HG02840 (cell line): ENCODE measurements at regions not wholly inside any gene's neighbourhood (a gene's known extent, or its start where the extent isn't known, plus 50 kb on each side); places are given as distances from the start of the nearest gene placed in this dataset.

ENCODE experiments used
- ATAC-seq: cut with Tn5 transposase; IDR thresholded peaks from one replicate; pipeline ENCODE4 v1.9.1; 2021; ENCODE audit warnings: mild to moderate bottlenecking, moderate library complexity, moderate number of reproducible peaks; ENCODE audit not compliant: unreplicated experiment, low FRiP score

DNA sequence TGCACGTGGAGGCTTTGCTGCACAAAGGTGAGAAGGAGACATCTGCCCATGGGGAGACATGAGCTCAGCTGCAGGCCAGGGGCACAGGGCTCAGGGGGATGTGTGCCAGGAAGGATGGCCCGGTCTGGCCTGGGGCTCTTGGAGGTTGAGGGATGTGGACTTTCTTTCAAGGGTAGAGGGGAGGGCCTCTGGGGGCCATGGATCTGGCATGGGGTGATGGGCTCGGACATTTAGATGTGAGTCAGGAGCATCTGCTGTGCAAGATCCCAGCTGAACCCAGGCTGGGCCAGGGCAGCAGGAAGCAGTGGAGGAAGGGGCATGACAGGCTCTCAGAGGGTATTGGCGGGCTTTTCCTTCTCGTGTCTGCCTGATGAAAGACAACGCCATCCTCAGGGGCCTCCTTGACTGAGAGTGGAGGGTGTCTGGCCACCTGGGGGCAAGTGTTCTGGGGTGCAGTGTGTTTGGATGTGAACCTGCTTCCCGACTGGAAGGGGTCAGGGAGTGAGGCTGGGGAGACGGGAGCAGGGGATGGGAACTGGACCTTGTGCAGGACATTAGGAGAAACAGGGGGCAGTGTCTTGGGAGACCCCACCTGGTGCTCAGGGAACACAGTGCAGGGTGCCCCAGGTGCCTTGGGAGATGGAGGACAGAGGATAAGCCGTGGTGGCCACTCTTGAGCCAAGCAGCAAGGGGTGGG lies 156.1 kb downstream of the ERMARD start:
- no peak for ATAC-seq

DNA sequence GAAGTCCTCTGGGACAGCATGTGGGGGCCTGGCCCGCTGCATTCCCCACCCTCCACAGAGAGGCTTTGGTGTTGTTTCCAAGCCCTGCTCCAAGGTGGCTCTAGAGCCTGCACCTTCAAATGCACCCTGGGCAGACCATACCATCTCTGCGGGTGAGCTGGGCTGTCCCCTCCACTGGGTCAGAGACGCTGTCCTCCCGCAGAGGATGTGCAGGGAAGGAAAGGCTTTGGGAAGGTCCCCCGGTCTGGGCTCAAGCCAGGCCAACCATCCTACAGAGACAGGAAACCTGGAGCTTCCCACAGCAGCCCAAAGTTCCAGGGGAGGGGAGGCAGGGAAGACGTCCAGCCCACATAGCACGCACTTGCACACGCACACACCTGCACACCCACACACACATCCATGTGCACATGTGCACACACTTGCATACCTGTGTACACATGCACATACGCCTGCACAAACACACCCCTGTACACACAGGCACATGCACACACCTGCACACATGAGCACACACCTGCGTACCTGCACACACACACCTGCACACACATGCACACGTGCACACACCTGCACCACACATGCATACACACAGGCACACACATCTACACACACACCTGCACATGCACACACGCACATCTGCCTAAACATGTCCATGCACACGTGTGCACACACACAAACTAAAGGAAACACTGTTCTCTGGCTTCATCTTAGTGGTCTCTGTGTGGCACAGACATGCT lies 155.4 kb downstream of the ERMARD start:
- ATAC-seq, result no peak

DNA sequence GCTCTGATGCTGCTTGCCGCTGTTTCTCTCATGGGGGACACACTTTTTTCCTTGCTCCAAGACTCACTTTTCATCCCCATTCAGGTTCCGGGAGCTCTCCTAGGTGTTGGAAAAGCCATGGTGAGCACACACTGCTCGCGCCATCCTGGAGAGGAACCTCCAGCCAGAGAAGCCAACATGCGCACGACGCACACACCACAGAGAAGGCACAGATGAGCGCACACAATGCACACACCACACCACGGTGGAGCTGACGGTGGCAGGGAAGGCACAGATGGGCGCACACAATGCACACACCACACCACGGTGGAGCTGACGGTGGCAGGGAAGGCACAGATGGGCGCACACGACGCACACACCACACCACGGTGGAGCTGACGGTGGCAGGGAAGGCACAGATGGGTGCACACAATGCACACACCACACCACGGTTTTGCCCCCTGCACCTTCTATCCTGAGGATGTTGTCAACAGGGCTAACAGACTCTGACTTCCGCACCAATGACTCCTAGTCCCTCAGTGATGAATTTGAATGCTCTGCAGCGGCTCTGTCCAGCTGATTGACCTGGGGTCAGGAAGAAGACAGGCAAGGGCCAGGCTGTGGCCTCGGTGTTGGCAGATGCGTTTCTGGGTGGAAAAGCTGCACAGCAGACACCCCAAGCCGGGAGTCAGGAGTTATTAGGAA lies 154.7 kb downstream of the ERMARD start:
- no peak for ATAC-seq

DNA sequence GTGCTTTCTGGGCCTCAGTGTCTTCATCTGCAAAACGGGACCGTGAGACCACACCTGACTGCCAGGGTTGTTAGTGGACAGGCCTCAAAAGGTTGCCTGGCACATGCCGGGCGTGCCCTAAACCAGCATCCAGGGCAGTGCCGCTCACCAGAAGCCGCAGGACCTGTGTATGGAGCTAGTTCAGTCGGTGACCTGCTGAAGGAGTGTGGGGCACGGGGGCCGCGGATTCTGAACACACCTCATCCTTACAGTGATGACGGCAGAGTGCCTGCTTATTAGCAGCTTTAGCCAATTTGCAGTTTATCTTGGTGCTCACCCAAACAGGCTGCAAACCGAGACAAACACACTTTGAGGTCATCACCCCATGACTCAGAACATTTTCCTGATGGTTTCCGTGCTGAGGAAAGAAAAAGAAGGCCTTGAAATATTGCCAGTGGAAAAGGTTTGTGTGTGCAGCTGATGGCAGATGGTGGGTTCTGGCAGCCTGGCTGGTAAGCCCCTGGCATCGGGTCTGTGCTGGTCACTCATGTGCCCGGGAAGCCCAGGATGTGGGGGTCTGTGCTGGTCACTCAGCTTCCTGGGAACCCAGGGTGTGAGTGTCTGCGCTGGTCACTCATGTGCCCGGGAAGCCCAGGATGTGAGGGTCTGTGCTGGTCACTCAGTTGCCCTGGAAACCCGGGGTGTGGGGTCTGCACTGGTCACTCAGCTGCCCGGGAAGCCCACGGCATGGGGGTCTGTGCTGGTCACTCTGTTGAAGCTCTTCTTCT lies 153.8 kb downstream of the ERMARD start:
- ATAC-seq, result no peak

DNA sequence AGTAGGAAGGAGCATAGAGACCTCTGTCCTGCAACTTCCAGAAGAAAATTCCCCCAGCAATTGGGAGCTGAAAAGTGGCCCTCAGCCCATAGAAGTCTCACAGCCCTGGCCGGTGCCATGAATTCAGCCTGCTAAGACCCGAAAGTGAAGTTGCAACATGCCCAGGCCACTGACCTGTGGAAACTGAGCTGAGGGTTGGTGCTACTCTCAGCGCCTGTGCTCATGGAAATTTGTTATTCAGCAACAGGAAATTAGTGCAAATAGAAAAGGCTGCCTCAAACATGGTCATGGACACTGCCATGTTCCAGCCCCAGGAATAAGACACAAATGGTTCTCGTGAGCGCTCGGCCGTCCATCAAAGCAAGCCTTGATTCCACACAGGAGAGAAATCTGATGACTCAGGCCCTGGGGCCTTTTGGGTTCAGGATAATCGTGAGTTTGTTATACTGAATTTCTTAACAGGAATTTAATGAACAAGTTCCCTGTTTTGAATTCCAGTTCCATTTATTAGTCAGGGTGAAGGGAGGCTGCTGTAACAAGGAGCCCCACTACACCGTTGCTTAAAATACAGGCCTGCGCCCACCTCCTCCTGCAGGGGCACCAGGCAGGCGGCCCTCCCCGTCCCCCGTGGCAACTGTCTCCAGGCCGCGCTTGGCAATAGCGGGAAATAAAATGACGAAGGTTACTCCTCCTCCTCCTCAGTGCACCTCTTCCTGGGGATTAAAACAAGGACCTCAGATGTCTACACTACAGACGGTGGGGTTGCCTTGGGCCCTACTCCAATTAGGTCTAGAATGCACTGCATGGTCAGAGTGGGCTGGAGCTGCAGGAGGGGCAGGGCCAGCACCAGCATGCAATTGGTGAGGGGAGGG lies 152.9 kb downstream of the ERMARD start:
- ATAC-seq, result no peak

DNA sequence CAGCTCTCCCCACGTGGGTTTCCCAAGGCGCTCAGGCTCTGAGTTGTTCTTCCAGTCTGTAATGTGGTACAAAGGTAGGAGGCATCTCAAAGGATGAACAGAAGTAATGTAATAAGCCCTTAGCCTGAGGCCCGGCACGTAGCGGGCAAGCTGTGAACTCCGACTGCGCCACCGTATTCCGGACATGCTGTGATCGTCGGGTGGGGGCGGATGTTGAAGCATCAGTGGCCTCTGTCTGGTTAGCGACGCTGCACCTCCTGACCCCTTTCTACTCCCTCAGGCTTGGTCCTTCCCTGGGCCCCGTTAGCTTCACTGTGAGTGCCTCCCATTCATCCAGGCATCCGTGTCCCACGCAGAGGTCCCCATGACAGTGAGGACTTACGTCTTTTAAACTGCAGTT lies 151.7 kb downstream of the ERMARD start:
- no peak for ATAC-seq

DNA sequence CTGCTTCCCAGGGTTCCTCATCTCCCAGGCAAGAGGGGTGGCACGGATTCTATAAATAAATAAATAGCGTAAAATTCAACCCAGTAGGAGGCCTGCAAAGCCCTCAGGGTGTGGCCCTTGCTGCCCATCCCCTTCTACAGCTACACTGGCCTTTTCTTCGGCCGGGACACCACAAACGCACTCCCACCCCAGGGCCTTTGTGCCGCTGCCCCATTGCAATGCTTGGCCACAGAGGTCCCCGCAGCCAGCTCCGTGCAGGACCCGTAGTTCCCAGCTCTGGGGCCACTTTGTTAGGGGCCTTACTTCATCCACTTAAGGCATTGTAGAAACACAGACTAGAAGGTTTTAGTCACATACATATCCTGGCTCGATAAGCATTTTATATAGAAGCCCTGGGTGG lies 151.2 kb downstream of the ERMARD start:
- no peak for ATAC-seq

DNA sequence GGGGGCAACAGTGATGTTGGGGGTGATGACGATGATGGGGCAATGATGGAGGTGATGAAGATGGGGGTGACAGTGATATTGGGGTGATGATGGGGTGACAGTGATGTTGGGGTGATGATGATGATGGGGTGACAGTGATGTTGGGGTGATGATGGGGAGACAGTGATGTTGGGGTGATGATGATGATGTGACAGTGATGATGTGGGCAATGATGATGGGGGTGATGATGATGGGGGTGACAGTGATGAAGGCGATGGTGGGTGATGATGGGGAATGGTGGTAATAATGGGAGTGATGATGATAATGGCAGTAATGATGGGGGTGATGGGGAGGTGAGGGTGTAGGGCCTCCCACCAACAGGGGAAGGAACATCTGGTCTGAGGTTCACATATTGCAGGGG lies 150.6 kb downstream of the ERMARD start:
- no peak for ATAC-seq

DNA sequence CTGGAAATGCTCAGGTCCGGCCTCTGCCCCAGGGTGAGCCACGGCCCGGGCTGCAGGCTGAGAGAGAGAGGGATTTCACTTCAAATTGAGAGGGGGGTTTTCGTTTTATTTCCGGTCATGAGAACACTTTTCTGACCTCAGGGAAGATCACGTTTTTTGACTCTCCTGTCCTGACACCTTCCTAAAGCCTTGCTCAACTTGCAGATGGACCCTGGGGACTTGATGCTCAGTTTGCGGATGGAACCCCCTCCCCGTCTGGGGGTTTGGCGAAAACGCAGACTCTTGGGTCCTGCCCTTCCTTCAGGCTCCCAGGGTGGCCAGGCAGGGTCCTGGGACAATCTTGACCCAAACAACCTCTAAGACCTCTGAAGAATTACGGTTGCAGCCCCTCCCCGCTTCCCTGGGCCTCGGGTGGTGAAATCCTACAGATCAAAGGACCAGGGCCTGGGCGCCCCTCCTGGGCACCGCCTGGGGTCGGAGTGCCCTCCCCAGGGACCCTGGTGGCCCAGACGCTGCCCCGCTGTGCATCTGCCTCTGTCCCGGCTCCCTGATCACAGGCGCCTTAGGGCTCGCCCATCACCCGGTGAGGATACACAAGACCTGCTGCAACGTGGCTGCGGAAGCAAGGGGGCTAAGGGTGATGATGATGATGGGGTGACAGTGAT lies 148.2 kb downstream of the ERMARD start:
- no peak for ATAC-seq

DNA sequence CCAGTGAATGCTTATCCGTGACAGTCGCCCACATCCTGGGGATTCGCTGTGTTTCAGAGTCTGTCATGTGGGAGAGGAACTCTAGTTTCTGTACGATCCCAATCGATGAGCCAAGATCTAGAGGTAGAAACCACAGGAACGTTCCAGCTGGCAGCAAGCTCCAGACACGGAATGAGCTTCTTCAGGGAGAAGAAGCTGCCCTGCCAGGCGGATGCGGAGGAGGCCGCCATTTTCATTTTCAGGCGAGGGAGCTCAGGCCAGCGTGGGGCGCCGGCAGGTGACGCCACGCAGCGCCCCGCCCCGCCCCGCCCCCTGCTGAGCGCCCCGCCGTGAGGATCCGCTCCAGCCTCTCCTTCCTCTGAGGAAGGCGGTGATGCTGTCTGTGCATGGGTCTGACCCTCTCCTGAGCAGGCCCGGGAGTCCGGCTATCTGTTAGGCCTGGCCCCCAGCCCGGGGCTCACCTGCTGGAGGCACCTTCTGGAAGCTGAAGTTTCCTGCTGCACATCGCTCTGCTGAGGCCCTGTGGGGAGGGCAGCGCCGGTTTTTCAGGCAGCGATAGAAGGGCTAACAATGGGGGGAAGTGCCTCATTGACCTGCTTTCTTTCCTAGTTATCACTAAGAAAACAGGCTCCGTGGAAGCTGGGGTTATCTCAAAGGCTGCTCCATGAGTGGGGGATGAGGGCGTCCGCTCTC lies 147.5 kb downstream of the ERMARD start:
- ATAC-seq, result no peak

DNA sequence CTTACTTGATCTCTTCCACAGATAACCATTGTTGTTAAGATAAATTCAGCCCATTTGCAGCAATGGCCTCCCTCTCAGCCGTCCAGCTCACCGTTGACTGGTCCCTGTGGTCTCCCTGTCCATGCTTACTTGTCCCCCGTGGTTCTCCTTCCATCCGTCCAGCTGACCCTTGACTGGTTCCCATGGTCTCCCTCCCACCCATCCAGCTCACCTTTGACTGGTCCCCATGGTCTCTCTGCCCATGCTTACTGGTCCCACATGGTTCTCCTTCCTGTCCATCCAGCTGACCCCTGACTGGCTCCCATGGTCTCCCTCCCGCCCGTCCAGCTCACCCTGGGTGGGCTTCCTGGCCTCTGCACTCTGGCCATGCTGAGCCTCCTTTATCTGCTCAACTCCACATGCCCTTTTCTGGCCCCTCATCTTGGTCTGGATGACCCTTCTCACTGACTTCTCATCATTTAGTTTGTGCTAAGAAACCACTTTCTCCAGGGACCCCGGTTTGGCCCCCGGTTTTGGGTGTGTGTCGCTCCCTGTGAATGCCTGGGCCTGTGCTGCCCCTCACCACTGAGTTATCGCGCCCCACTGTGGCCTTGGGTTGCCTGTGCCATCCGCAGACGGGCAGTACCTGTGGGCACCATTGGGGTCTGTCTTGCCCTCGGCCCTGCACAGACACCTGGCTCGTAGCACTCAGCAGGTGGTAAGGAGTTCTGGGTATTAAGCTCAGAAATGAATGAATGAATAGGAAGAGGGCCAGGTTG lies 146.4 kb downstream of the ERMARD start:
- no peak for ATAC-seq

DNA sequence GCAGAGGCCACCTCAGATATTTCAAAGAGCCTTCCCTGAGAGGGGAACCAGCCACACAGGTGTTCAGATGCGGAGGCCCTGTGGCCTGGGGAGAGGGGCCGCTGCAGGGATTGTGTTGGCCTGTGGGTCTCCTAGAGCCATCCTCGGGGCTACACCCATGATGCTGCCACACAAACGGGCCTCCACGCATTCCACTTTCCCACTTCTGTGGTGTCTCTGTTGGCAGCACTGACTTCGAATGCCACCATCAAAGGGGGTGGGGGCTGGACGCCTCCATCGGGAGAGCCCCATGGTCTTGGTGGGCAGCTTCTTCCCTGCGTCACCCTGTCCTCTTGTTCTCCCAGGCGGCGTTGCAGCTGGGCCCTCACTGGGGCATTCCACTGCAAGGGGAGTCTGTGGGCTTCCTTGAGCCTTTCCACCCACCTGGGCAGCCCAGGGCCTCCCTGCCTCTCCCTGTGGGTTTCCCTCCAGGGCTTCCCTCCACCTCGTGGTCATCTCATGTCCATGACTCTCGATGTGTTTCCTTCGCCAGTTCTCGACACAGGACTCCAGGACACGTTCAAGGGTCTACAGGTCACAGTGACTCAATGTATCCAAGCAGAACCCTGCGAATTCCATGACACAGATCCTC lies 145.5 kb downstream of the ERMARD start:
- no peak for ATAC-seq

DNA sequence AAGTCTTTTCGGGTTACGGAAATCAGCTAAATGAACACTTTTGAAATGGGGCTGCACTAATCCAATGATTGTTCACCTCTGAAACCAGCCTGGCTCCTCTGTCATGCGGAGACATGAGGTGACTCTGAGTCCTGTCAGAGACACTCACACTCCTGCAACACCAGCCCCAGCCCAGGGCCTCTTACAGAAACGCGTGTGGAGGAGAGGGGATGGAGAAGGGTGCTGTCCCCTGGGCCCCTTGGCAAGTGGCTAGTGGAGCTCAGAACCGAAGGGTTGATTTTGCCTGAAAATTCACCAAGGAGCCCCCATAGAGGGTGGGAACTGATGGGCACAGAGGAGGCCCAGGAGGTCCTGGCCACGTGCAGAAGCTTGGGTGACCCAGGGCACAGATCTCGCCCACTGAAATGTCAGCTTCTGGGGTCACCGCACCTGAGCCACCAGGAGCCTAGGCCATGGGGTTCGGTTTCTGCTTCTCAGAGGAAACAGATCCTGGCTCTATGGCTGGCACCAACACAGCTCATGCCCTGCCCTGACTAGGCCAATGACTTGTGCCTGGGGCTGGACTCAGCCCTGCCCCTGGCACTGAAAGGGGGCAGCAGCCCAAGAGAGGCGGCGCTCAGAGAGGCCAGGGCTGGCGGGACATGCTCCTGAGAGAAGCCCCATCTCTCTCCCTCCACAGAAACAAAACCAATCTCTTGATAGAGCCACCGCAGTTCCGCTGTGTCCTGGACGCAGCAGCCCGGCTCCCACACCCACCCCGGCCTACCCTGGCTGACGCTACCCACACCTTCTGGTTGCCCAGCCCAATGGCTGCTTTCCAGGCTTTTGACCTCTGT lies 144.7 kb downstream of the ERMARD start:
- no peak for ATAC-seq

DNA sequence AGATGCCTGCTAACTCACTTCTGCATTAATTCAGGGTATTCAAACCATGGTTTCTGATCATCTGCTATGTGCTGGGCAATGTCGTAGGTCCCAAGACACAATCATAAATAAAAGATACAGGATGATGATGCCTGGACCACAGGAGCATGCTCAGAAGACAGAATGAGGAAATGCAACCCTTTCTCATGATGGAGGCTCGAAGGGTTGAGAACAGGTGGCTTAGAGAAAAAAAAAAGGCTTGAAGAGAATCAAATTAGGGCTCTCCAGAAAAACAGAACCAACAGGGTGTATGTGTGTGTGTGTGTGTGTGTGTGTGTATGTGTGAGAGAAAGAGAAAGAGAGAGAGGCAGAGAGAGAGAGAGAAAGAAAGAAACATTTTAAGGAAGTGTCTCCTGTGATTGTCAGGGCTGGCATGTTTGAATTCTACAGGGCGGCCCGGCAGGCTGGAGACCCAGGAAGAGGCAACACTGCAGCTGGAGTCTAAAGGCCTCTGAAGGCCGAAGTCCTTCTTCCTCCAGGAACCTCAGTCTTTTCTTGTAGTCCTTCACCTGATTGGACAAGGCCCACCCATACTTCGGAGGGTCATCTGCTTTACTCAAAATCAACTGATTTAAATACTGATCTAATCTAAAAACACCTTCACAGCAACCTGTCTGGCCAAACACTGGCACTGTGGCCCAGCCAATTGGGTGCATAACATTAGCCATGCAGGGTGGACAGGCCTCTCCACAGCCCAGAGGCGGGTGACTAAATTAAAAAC lies 143.8 kb downstream of the ERMARD start:
- no peak for ATAC-seq

DNA sequence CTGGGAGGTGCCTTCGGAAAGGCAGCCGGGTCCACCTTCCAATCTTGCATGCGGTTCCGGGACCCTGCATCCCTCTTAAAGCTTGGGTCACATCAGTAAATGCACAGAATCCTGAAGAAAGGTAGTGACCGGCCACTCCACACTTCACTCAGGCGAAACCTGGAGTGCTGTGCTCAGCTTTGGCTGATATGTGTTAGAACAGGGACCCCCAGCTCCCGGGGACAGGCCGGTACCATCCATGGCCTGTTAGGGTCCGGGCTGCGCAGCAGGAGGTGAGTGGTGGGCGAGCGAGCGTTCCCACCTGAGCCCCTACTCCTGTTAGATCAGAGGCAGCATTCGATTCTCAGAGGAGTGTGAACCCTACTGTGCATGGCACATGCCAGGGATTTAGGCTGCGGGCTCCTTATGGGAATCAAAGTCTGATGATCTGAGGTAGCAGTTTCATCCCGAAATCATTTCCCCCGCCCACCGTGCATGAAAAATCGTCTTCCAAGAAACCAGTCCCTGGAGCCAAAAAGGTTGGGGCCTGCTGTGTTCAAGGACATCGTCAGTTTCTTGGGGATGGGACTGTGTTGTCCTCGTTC lies 143.0 kb downstream of the ERMARD start:
- ATAC-seq, result no peak

DNA sequence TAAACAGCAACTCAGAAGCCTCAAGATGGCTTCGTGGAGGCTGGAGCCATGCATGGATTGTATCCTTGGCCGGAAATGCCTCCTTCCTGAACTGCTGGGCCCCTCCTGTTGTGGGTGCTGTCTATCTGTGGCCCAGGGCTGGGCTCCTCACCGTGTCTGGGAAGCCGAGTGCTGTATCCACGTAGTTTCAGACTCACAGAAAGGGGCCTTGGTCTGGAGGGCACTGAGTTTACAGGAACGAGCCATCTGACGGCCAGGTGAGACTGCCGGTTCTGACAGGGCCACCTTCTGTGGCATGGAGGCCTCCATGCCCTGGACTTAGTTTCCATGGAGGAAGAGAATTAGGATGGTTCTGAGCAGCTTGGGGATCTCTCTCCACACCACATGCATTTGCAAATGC lies 142.2 kb downstream of the ERMARD start:
- no peak for ATAC-seq
